GM23338 (cell line): ENCODE measurements at regions not wholly inside any gene's neighbourhood (a gene's known extent, or its start where the extent isn't known, plus 50 kb on each side); places are given as distances from the start of the nearest gene placed in this dataset.

Experiments used
- ATAC-seq: fragments of 200-7000 bp; cut with Tn5 transposase; 3 replicates; pipeline ENCODE4 v1.9.1; 2020
- DNase-seq: peaks from one replicate; pipeline ENCODE4 v3.0.0-alpha.2; 2015; ENCODE audit warnings: low spot score
- H2AFZ ChIP-seq: fragments of 200-600 bp; sonication (generic); 2 replicates; pipeline ENCODE4 v1.8.0; 2016; ENCODE audit warnings: antibody characterized with exemption, mild to moderate bottlenecking, moderate library complexity
- H3F3A ChIP-seq: fragments of 200-600 bp; sonication (generic); replicated peaks from 2 replicates; pipeline ENCODE4 v1.8.0; 2017; ENCODE audit warnings: antibody characterized with exemption, mixed run types, low read depth
- H3K27ac ChIP-seq: fragments of 200-600 bp; sonication (generic); 2 replicates; pipeline ENCODE4 v1.6.1; 2016; ENCODE audit warnings: low read depth
- H3K27me3 ChIP-seq: fragments of 200-600 bp; sonication (generic); 2 replicates; pipeline ENCODE4 v1.8.0; 2016; ENCODE audit warnings: mild to moderate bottlenecking, mixed run types, moderate library complexity; ENCODE audit not compliant: insufficient read depth
- H3K36me3 ChIP-seq: fragments of 200-600 bp; sonication (generic); 2 replicates; pipeline ENCODE4 v1.8.0; 2016; ENCODE audit warnings: mild to moderate bottlenecking; ENCODE audit not compliant: insufficient read depth
- H3K4me1 ChIP-seq: fragments of 200-600 bp; sonication (generic); 2 replicates; pipeline ENCODE4 v1.8.0; 2016; ENCODE audit warnings: mild to moderate bottlenecking, moderate library complexity; ENCODE audit not compliant: insufficient read depth
- H3K4me2 ChIP-seq: fragments of 200-600 bp; sonication (generic); 2 replicates; pipeline ENCODE4 v1.7.1; 2017; ENCODE audit warnings: mixed run types
- H3K4me3 ChIP-seq: fragments of 200-600 bp; sonication (generic); 2 replicates; pipeline ENCODE4 v1.6.1; 2016; ENCODE audit warnings: mixed run types
- H3K79me2 ChIP-seq: fragments of 200-600 bp; sonication (generic); replicated peaks from 2 replicates; pipeline ENCODE4 v1.8.0; 2017; ENCODE audit warnings: mild to moderate bottlenecking; ENCODE audit not compliant: insufficient read depth
- H3K9me2 ChIP-seq: fragments of 200-600 bp; sonication (generic); 2 replicates; pipeline ENCODE4 v1.8.0; 2017; ENCODE audit not compliant: insufficient read depth
- H4K20me1 ChIP-seq: fragments of 200-600 bp; sonication (generic); replicated peaks from 2 replicates; pipeline ENCODE4 v1.8.0; 2017; ENCODE audit warnings: mild to moderate bottlenecking; ENCODE audit not compliant: insufficient read depth
- H3K27ac Mint-ChIP-seq: 2 replicates; pipeline ENCODE4 v1.8.0; 2020; ENCODE audit warnings: inconsistent platforms, mild to moderate bottlenecking, moderate library complexity, mixed read lengths
- H3K27me3 Mint-ChIP-seq: 3 replicates; pipeline ENCODE4 v1.8.0; 2022; ENCODE audit warnings: low read depth, mild to moderate bottlenecking, moderate library complexity, mixed read lengths, inconsistent platforms; ENCODE audit not compliant: insufficient read depth, poor library complexity
- H3K36me3 Mint-ChIP-seq: 3 replicates; pipeline ENCODE4 v1.8.0; 2021; ENCODE audit warnings: low read depth, mild to moderate bottlenecking, inconsistent platforms, moderate library complexity, mixed read lengths
- H3K4me1 Mint-ChIP-seq: 3 replicates; pipeline ENCODE4 v1.8.0; 2020; ENCODE audit warnings: mild to moderate bottlenecking, inconsistent platforms, mixed read lengths
- H3K4me3 Mint-ChIP-seq: 3 replicates; pipeline ENCODE4 v1.8.0; 2021; ENCODE audit warnings: moderate library complexity, mild to moderate bottlenecking, inconsistent platforms, mixed read lengths
- H3K9me3 Mint-ChIP-seq: 3 replicates; pipeline ENCODE4 v1.8.0; 2020; ENCODE audit warnings: moderate library complexity, mild to moderate bottlenecking, inconsistent platforms, mixed read lengths
- EZH2 ChIP-seq: fragments of 200-600 bp; sonication (generic); IDR thresholded peaks from one replicate; pipeline ENCODE4 v1.8.0; 2017; ENCODE audit warnings: antibody characterized with exemption, mild to moderate bottlenecking, low read depth; ENCODE audit not compliant: unreplicated experiment
- EZH2phosphoT487 ChIP-seq: fragments of 200-600 bp; sonication (generic); IDR thresholded peaks from one replicate; pipeline ENCODE4 v1.8.1; 2018; ENCODE audit warnings: antibody characterized with exemption; ENCODE audit not compliant: unreplicated experiment
- JUNB ChIP-seq: IDR thresholded peaks from one replicate; pipeline ENCODE4 v1.6.1; 2016; ENCODE audit warnings: antibody characterized with exemption; ENCODE audit not compliant: unreplicated experiment
- NANOG ChIP-seq: IDR thresholded peaks from 2 replicates; pipeline ENCODE4 v1.6.1; 2016; ENCODE audit warnings: antibody characterized with exemption, borderline replicate concordance
- STAT1 ChIP-seq: IDR thresholded peaks from one replicate; pipeline ENCODE4 v1.6.1; 2016; ENCODE audit warnings: antibody characterized with exemption; ENCODE audit not compliant: unreplicated experiment
- ZNF114 ChIP-seq: fragments of 250-450 bp; sonication (Bioruptor Pico); IDR thresholded peaks from 2 replicates; pipeline ENCODE4 v1.5.0; 2020; ENCODE audit warnings: mild to moderate bottlenecking, moderate library complexity
- ZNF331 ChIP-seq: fragments of 250-450 bp; sonication (Bioruptor Pico); IDR thresholded peaks from 2 replicates; pipeline ENCODE4 v1.5.0; 2020; ENCODE audit warnings: low read depth, mild to moderate bottlenecking, moderate library complexity
- TF ChIP-seq, protein P1 (sequence below), 2 experiments: fragments of 200-600 bp in 1 of 2; sonication (generic) in 1 of 2; conservative IDR thresholded peaks; 2 replicates each; pipeline versions ENCODE4 v1.5.1 to v1.6.1; 2016 to 2017; ENCODE audit warnings: antibody characterized with exemption in 2 of 2, low read depth in 2 of 2, mild to moderate bottlenecking in 2 of 2, moderate library complexity in 1 of 2
- TF ChIP-seq, protein P2 (sequence below): fragments of 250-450 bp; sonication (Bioruptor Pico); IDR thresholded peaks from 2 replicates; pipeline ENCODE4 v1.5.0; 2020; ENCODE audit warnings: mild to moderate bottlenecking, moderate library complexity

DNA sequence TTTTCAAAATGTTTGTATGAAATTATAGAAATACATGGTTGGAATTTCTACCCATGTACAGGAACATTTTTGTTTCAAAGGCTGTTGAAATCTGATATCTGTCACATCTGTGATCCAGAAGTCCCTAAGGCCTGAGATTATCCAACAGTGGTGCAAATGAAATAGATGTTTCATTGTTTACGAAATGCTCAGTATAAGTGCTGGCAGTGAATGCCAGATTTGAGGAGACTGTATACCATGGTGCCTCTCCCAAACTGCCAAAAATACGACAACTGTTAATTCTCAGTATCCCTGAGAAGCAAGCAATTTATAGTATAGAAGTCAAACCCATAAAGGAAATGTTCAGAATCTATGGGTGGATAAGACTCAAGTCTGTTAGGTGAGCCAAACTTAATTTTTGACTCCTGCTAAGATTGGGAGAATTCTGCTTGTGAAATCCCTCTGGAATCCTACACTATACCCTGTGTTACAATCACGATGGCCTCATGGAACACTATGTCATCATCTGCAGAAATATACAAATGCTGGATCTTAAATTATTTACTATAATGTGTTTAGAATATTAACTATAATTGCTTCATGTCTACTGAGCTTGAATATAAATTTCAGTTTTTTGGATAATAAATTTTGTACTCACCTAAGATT is 71.2 kb upstream of the DOCK10 start (continued):
- TF ChIP-seq, protein P1, sequence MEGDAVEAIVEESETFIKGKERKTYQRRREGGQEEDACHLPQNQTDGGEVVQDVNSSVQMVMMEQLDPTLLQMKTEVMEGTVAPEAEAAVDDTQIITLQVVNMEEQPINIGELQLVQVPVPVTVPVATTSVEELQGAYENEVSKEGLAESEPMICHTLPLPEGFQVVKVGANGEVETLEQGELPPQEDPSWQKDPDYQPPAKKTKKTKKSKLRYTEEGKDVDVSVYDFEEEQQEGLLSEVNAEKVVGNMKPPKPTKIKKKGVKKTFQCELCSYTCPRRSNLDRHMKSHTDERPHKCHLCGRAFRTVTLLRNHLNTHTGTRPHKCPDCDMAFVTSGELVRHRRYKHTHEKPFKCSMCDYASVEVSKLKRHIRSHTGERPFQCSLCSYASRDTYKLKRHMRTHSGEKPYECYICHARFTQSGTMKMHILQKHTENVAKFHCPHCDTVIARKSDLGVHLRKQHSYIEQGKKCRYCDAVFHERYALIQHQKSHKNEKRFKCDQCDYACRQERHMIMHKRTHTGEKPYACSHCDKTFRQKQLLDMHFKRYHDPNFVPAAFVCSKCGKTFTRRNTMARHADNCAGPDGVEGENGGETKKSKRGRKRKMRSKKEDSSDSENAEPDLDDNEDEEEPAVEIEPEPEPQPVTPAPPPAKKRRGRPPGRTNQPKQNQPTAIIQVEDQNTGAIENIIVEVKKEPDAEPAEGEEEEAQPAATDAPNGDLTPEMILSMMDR (conservative IDR thresholded peaks at IDR 0.05; ENCODE audit: low read depth in 2 of 2): no peak

DNA sequence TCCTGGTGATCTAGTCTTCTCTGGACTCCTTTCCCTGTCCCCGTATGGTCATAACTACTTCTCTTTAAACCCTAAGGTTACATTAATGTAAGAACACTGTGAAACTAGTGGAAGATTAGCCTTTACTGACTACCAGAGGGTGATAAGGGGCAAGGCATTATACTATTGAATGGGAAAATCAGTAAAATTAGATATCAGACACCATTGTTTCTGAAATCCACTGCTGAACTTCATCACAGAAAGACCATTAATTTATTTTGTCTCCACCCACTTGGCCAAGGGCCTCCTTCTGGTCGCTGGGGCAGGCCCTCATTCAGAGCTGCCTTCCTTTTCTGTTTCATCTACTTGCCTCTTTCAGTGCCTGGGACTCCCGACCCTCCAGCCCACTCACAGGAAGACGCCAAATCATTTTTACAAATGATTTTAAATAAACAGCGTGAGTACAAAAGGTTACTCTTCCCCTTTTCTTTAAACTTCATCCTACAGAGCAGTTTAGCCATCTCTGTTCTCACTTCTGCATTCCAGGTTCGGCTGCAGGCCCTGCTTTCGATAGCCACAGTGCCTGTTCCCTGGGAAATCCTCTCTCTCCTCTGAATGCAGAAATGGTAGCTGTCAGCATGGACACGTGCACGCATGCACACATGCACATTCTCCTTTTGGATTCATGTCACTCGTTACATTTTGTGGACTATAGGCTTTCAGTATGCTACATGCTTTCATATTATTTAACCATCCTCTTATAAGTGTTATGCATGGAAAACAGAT is 70.3 kb upstream of the DOCK10 start:
- Mint-ChIP-seq H3K4me1 (0 out of 3 replicates have a peak, but pooled peaks cover 2% of the 10 kb centered on the region), H3K36me3 (no peaks in the 10 kb centered on the region), H3K27me3 (peaks cover 3% of the 10 kb centered on the region), H3K9me3 (no peaks in the 10 kb centered on the region; the same call in 2 of the 3 replicates), H3K4me3 (no peak overlapping the region), H3K27ac (no peak overlapping the region)
- DNase-seq: no peak
- no peaks in the 10 kb centered on the region for H3K4me1 ChIP-seq
- H3K4me2 ChIP-seq: no peak overlapping the region
- no peaks in the 10 kb centered on the region for H3K79me2 ChIP-seq
- H3K36me3 ChIP-seq: no peaks in the 10 kb centered on the region
- H3K9me2 ChIP-seq: no peaks in the 10 kb centered on the region; the same call in none of the 2 replicates
- no peaks in the 10 kb centered on the region for H4K20me1 ChIP-seq
- no peaks in the 10 kb centered on the region for H3F3A ChIP-seq
- H3K27me3 ChIP-seq: no peaks in the 10 kb centered on the region
- peak overlapping the region; percentile 49; the same call in 1 of the 2 replicates for H2AFZ ChIP-seq
- no peak for ATAC-seq
- no peak overlapping the region for H3K27ac ChIP-seq
- H3K4me3 ChIP-seq: no peak overlapping the region
- TF ChIP-seq NANOG (no peak), STAT1 (no peak), EZH2phosphoT487 (no peak), JUNB (no peak), EZH2 (no peak), ZNF114 (no peak), ZNF331 (CRISPR knock-in tag) (no peak)
- TF ChIP-seq, protein P2, sequence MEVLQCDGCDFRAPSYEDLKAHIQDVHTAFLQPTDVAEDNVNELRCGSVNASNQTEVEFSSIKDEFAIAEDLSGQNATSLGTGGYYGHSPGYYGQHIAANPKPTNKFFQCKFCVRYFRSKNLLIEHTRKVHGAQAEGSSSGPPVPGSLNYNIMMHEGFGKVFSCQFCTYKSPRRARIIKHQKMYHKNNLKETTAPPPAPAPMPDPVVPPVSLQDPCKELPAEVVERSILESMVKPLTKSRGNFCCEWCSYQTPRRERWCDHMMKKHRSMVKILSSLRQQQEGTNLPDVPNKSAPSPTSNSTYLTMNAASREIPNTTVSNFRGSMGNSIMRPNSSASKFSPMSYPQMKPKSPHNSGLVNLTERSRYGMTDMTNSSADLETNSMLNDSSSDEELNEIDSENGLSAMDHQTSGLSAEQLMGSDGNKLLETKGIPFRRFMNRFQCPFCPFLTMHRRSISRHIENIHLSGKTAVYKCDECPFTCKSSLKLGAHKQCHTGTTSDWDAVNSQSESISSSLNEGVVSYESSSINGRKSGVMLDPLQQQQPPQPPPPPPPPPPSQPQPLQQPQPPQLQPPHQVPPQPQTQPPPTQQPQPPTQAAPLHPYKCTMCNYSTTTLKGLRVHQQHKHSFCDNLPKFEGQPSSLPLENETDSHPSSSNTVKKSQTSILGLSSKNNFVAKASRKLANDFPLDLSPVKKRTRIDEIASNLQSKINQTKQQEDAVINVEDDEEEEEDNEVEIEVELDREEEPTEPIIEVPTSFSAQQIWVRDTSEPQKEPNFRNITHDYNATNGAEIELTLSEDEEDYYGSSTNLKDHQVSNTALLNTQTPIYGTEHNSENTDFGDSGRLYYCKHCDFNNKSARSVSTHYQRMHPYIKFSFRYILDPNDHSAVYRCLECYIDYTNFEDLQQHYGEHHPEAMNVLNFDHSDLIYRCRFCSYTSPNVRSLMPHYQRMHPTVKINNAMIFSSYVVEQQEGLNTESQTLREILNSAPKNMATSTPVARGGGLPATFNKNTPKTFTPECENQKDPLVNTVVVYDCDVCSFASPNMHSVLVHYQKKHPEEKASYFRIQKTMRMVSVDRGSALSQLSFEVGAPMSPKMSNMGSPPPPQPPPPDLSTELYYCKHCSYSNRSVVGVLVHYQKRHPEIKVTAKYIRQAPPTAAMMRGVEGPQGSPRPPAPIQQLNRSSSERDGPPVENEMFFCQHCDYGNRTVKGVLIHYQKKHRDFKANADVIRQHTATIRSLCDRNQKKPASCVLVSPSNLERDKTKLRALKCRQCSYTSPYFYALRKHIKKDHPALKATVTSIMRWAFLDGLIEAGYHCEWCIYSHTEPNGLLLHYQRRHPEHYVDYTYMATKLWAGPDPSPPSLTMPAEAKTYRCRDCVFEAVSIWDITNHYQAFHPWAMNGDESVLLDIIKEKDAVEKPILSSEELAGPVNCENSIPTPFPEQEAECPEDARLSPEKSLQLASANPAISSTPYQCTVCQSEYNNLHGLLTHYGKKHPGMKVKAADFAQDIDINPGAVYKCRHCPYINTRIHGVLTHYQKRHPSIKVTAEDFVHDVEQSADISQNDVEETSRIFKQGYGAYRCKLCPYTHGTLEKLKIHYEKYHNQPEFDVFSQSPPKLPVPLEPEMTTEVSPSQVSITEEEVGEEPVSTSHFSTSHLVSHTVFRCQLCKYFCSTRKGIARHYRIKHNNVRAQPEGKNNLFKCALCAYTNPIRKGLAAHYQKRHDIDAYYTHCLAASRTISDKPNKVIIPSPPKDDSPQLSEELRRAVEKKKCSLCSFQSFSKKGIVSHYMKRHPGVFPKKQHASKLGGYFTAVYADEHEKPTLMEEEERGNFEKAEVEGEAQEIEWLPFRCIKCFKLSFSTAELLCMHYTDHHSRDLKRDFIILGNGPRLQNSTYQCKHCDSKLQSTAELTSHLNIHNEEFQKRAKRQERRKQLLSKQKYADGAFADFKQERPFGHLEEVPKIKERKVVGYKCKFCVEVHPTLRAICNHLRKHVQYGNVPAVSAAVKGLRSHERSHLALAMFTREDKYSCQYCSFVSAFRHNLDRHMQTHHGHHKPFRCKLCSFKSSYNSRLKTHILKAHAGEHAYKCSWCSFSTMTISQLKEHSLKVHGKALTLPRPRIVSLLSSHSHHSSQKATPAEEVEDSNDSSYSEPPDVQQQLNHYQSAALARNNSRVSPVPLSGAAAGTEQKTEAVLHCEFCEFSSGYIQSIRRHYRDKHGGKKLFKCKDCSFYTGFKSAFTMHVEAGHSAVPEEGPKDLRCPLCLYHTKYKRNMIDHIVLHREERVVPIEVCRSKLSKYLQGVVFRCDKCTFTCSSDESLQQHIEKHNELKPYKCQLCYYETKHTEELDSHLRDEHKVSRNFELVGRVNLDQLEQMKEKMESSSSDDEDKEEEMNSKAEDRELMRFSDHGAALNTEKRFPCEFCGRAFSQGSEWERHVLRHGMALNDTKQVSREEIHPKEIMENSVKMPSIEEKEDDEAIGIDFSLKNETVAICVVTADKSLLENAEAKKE (CRISPR knock-in tag): no peak
- TF ChIP-seq, protein P1 (conservative IDR thresholded peaks at IDR 0.05; ENCODE audit: low read depth in 2 of 2): no peak
